WTC11 (cell line): ENCODE measurements at regions not wholly inside any gene's neighbourhood (a gene's known extent, or its start where the extent isn't known, plus 50 kb on each side); places are given as distances from the start of the nearest gene placed in this dataset.
A peak's percentile ranks its signal among the peaks of the same experiment; 100 is the strongest.

Experiments
- ATAC-seq: fragments of 200-7000 bp; cut with Tn5 transposase; 2 replicates; pipeline ENCODE4 v1.10.0; 2021; ENCODE audit warnings: mild to moderate bottlenecking, moderate library complexity
- CTCF ChIA-PET: fragments of 300-600 bp; sonication (Branson Sonifier 250); formaldehyde crosslinking; loops from one replicate; lab custom pipeline; 2021; ENCODE audit warnings: antibody characterized with exemption; lab: Charles Lee
- POLR2A ChIA-PET: fragments of 350-600 bp; sonication (Branson Sonifier 250); formaldehyde crosslinking; loops from one replicate; lab custom pipeline; 2021; ENCODE audit warnings: antibody characterized with exemption; lab: Charles Lee
- DNase-seq: peaks from one replicate; pipeline ENCODE4 v3.0.0; 2021; ENCODE audit warnings: low spot score
- H3K27ac Mint-ChIP-seq: 2 replicates; pipeline ENCODE4 v1.8.0; 2021; ENCODE audit warnings: mixed read lengths
- H3K27me3 Mint-ChIP-seq: 2 replicates; pipeline ENCODE4 v1.8.0; 2021; ENCODE audit warnings: low read depth, mild to moderate bottlenecking, moderate library complexity, mixed read lengths
- H3K36me3 Mint-ChIP-seq: 2 replicates; pipeline ENCODE4 v1.8.0; 2021; ENCODE audit warnings: mixed read lengths
- H3K4me1 Mint-ChIP-seq: 2 replicates; pipeline ENCODE4 v1.8.0; 2022; ENCODE audit warnings: mixed read lengths
- H3K4me3 Mint-ChIP-seq: 2 replicates; pipeline ENCODE4 v1.8.0; 2021; ENCODE audit warnings: mild to moderate bottlenecking, moderate library complexity, mixed read lengths
- H3K9me3 Mint-ChIP-seq: 2 replicates; pipeline ENCODE4 v1.8.0; 2021; ENCODE audit warnings: mixed read lengths
- ELF4 ChIP-seq: sonication (generic); formaldehyde crosslinking; IDR thresholded peaks from 2 replicates; pipeline ENCODE4 v1.8.1; 2022; ENCODE audit warnings: low read depth, mild to moderate bottlenecking, moderate library complexity, missing genetic modification reagents
- IRF1 ChIP-seq: sonication (generic); formaldehyde crosslinking; IDR thresholded peaks from 2 replicates; pipeline ENCODE4 v1.8.0; 2023; ENCODE audit warnings: missing genetic modification reagents
- MLX ChIP-seq: sonication (generic); formaldehyde crosslinking; IDR thresholded peaks from 2 replicates; pipeline ENCODE4 v1.8.1; 2023; ENCODE audit warnings: mild to moderate bottlenecking, missing genetic modification reagents, moderate library complexity
- MXD4 ChIP-seq: fragments of 250-450 bp; sonication (Bioruptor Pico); IDR thresholded peaks from 2 replicates; pipeline ENCODE4 v1.8.0; 2021; ENCODE audit warnings: mild to moderate bottlenecking, moderate library complexity, borderline replicate concordance
- NR1H2 ChIP-seq: sonication (generic); formaldehyde crosslinking; IDR thresholded peaks from 2 replicates; pipeline ENCODE4 v1.9.0; 2021; ENCODE audit warnings: mild to moderate bottlenecking, moderate library complexity, missing genetic modification reagents
- PRDM15 ChIP-seq: sonication (generic); formaldehyde crosslinking; IDR thresholded peaks from 2 replicates; pipeline ENCODE4 v1.8.0; 2022; ENCODE audit warnings: missing genetic modification reagents
- PREB ChIP-seq: sonication (generic); formaldehyde crosslinking; IDR thresholded peaks from 2 replicates; pipeline ENCODE4 v1.8.1; 2022; ENCODE audit warnings: mild to moderate bottlenecking, missing genetic modification reagents, moderate library complexity, borderline replicate concordance
- STAT6 ChIP-seq: sonication (generic); formaldehyde crosslinking; conservative IDR thresholded peaks from 2 replicates; pipeline ENCODE4 v1.8.1; 2023; ENCODE audit warnings: mild to moderate bottlenecking, low read depth, missing genetic modification reagents, moderate library complexity
- TCF7 ChIP-seq: sonication (generic); formaldehyde crosslinking; IDR thresholded peaks from 2 replicates; pipeline ENCODE4 v1.8.0; 2022; ENCODE audit warnings: mild to moderate bottlenecking, low read depth, missing genetic modification reagents, moderate library complexity
- TP53 ChIP-seq: sonication (generic); formaldehyde crosslinking; IDR thresholded peaks from 2 replicates; pipeline ENCODE4 v1.8.1; 2023; ENCODE audit warnings: mild to moderate bottlenecking, missing genetic modification reagents
- USF2 ChIP-seq: sonication (generic); formaldehyde crosslinking; IDR thresholded peaks from 2 replicates; pipeline ENCODE4 v1.8.1; 2023; ENCODE audit warnings: mild to moderate bottlenecking, missing genetic modification reagents, moderate library complexity
- ZNF281 ChIP-seq: sonication (generic); formaldehyde crosslinking; IDR thresholded peaks from 2 replicates; pipeline ENCODE4 v1.8.0; 2023; ENCODE audit warnings: mild to moderate bottlenecking, missing genetic modification reagents
- ZNF425 ChIP-seq: fragments of 250-450 bp; sonication (Bioruptor Pico); conservative IDR thresholded peaks from 2 replicates; pipeline ENCODE4 v1.9.0; 2021; ENCODE audit warnings: mild to moderate bottlenecking
- ZNF532 ChIP-seq: fragments of 250-450 bp; sonication (Bioruptor Pico); IDR thresholded peaks from 2 replicates; pipeline ENCODE4 v1.9.0; 2021; ENCODE audit warnings: mild to moderate bottlenecking, borderline replicate concordance

GRCh38 chr16:47999595-47999994, 156.2 kb downstream of the ABCC12 start (continued):
- TF ChIP-seq STAT6 (no peak), PRDM15 (CRISPR knock-in tag) (no peak), NR1H2 (CRISPR knock-in tag) (no peak), MXD4 (no peak), TCF7 (CRISPR knock-in tag) (no peak), IRF1 (CRISPR knock-in tag) (no peak)

GRCh38 chr16:47995354-47995753, 160.4 kb downstream of the ABCC12 start:
- H3K9me3 Mint-ChIP-seq, result peaks cover 31% of the 10 kb centered on the region
- H3K27ac Mint-ChIP-seq, result no peak overlapping the region
- H3K36me3 Mint-ChIP-seq, result peaks cover 10% of the 10 kb centered on the region
- H3K4me1 Mint-ChIP-seq, result no peaks in the 10 kb centered on the region
- DNase-seq, result peak; percentile 17
- no peaks in the 10 kb centered on the region for H3K27me3 Mint-ChIP-seq
- ChIA-PET CTCF (no interaction called here), POLR2A (no interaction called here)
- no peak overlapping the region for H3K4me3 Mint-ChIP-seq
- ATAC-seq, result peak; percentile 61
- TF ChIP-seq PREB (CRISPR knock-in tag) (no peak), MLX (no peak), ZNF281 (CRISPR knock-in tag) (no peak), ZNF532 (CRISPR knock-in tag) (no peak), ELF4 (CRISPR knock-in tag) (no peak), ZNF425 (CRISPR knock-in tag) (no peak), USF2 (no peak), TP53 (CRISPR knock-in tag) (no peak)
